ENCODE measurements at regions not wholly inside any gene's neighbourhood (a gene's known extent, or its start where the extent isn't known, plus 50 kb on each side); places are given as distances from the start of the nearest gene placed in this dataset.

DNA sequence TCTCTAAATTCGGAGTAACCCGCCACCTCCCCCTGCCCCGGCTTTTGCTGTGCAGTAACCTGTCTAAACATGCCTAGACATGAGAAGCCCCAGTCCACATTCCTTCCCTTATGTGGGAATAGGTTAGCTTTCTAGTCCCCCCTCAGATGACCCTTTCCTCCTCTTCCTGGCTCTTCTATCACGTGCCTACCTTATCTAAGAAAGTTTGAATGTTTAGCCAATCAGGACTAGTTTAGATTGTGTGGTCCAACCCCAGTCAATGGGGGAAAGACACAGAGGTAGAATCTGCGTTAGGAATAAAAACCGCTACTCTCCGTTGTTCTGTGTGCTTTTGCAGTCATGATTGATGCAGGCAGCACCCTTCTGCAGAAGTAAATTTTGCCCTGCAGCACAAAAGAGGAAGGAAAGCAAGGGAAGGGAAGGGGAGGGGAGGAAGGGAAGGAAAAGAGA lies 69.0 kb upstream of the CD93 start (continued):
- TF ChIP-seq ZBTB2 (IDR thresholded peaks at IDR 0.05) (no peak), ZNF140 (CRISPR knock-in tag; IDR thresholded peaks at IDR 0.05) (no peak), KAT2B (IDR thresholded peaks at IDR 0.05; ENCODE audit: low read depth, low read length) (no peak), MYBL2 (IDR thresholded peaks at IDR 0.05; ENCODE audit: low read depth) (peak; percentile 82), MYBL2 (CRISPR knock-in tag; IDR thresholded peaks at IDR 0.05; ENCODE audit: borderline replicate concordance) (no peak), JUNB (CRISPR knock-in tag; conservative IDR thresholded peaks at IDR 0.05) (no peak), E2F1 (CRISPR knock-in tag; IDR thresholded peaks at IDR 0.05) (no peak), PML (IDR thresholded peaks at IDR 0.05; ENCODE audit: low read length) (no peak), ILF3 (IDR thresholded peaks at IDR 0.05; ENCODE audit: borderline replicate concordance) (no peak)
- TF ChIP-seq, protein P1, sequence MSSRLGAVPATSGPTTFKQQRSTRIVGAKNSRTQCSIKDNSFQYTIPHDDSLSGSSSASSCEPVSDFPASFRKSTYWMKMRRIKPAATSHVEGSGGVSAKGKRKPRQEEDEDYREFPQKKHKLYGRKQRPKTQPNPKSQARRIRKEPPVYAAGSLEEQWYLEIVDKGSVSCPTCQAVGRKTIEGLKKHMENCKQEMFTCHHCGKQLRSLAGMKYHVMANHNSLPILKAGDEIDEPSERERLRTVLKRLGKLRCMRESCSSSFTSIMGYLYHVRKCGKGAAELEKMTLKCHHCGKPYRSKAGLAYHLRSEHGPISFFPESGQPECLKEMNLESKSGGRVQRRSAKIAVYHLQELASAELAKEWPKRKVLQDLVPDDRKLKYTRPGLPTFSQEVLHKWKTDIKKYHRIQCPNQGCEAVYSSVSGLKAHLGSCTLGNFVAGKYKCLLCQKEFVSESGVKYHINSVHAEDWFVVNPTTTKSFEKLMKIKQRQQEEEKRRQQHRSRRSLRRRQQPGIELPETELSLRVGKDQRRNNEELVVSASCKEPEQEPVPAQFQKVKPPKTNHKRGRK (tag; IDR thresholded peaks at IDR 0.05) = no peak
- TF ChIP-seq, protein P2, sequence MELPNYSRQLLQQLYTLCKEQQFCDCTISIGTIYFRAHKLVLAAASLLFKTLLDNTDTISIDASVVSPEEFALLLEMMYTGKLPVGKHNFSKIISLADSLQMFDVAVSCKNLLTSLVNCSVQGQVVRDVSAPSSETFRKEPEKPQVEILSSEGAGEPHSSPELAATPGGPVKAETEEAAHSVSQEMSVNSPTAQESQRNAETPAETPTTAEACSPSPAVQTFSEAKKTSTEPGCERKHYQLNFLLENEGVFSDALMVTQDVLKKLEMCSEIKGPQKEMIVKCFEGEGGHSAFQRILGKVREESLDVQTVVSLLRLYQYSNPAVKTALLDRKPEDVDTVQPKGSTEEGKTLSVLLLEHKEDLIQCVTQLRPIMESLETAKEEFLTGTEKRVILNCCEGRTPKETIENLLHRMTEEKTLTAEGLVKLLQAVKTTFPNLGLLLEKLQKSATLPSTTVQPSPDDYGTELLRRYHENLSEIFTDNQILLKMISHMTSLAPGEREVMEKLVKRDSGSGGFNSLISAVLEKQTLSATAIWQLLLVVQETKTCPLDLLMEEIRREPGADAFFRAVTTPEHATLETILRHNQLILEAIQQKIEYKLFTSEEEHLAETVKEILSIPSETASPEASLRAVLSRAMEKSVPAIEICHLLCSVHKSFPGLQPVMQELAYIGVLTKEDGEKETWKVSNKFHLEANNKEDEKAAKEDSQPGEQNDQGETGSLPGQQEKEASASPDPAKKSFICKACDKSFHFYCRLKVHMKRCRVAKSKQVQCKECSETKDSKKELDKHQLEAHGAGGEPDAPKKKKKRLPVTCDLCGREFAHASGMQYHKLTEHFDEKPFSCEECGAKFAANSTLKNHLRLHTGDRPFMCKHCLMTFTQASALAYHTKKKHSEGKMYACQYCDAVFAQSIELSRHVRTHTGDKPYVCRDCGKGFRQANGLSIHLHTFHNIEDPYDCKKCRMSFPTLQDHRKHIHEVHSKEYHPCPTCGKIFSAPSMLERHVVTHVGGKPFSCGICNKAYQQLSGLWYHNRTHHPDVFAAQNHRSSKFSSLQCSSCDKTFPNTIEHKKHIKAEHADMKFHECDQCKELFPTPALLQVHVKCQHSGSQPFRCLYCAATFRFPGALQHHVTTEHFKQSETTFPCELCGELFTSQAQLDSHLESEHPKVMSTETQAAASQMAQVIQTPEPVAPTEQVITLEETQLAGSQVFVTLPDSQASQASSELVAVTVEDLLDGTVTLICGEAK (IDR thresholded peaks at IDR 0.05) = no peak
- TF ChIP-seq, protein P2 (CRISPR knock-in tag; IDR thresholded peaks at IDR 0.05) = no peak
